Ovary (tissue), 7 donors: ENCODE measurements at regions not wholly inside any gene's neighbourhood (a gene's known extent, or its start where the extent isn't known, plus 50 kb on each side); places are given as distances from the start of the nearest gene placed in this dataset.

Source experiments
- DNase-seq, 5 donors: peaks; one replicate each; pipeline ENCODE4 v3.0.0-alpha.2; 2019 to 2020
- H3K27ac ChIP-seq, 2 donors: fragments of 200-600 bp; one replicate each; pipeline versions ENCODE4 v1.5.1 to v1.8.0; 2019 to 2022
- H3K27me3 ChIP-seq: fragments of 200-600 bp; one replicate; pipeline ENCODE4 v1.8.0; 2022
- H3K36me3 ChIP-seq: fragments of 200-600 bp; sonication (generic); one replicate; pipeline ENCODE4 v1.5.1; 2019
- H3K4me1 ChIP-seq: one replicate; pipeline ENCODE4 v1.8.1; 2013; ENCODE audit warnings: mild to moderate bottlenecking, moderate library complexity; ENCODE audit not compliant: insufficient read depth
- H3K4me3 ChIP-seq: fragments of 200-600 bp; sonication (generic); one replicate; pipeline ENCODE4 v1.5.1; 2017
- H3K9me3 ChIP-seq, 2 donors: fragments of 200-600 bp in 1 of 2; sonication (generic) in 1 of 2; one replicate each; pipeline versions ENCODE4 v1.5.1 to v1.8.1; 2013 to 2019; ENCODE audit warnings: mild to moderate bottlenecking in 1 of 2, moderate library complexity in 1 of 2
- EP300 ChIP-seq: sonication (generic); formaldehyde crosslinking; IDR thresholded peaks from one replicate; pipeline ENCODE4 v1.6.1; 2017; ENCODE audit warnings: antibody characterized with exemption
- POLR2A ChIP-seq: fragments of 450-650 bp; IDR thresholded peaks from one replicate; pipeline ENCODE4 v1.6.1; 2017; ENCODE audit warnings: antibody characterized with exemption, mild to moderate bottlenecking, moderate library complexity
- WGBS, 3 donors: extraction: QIAGEN DNeasy Blood & Tissue Kit in 1 of 3; methylation state at CpG; one replicate each; pipeline versions ENCODE4 v1.1.5 to v1.1.7; 2013 to 2017; 5-methylcytosine and 5-hydroxymethylcytosine counted together
- intact Hi-C, 4 donors: fragments of 100-400 bp; cut with DNase I; formaldehyde crosslinking; loops; one replicate each; pipeline versions ENCODE4 v1.11.0 to v1.15.1; 2022 to 2023
- TF ChIP-seq, protein P1 (sequence below), 3 donors: fragments of 450-650 bp in 2 of 3; fragments of 200-600 bp in 1 of 3; IDR thresholded peaks; one replicate each; pipeline versions ENCODE4 v1.5.1 to v1.8.0; 2016 to 2022; ENCODE audit warnings: antibody characterized with exemption in 3 of 3, mild to moderate bottlenecking in 1 of 3
- donor health status: DM: no; HTN: no; CAD: no; lungs with moderate emphysema.
- donor health status: DM: no; HTN: no; CAD: no.
- donor health status: Bipolar disorder and iron deficiency.
- donor health status: DM: no; HTN: no; CAD: no.
- donor health status: DM: yes; HTN: yes; CAD: no.

- no peaks in the 10 kb centered on the region for H3K27me3 ChIP-seq
- no peaks in the 10 kb centered on the region for H3K9me3 ChIP-seq
- H3K27ac ChIP-seq: no peak overlapping the region
- no peak for DNase-seq
- no peaks in the 10 kb centered on the region for H3K36me3 ChIP-seq
- H3K4me1 ChIP-seq: peaks cover 4% of the 10 kb centered on the region
- TF ChIP-seq, protein P1, sequence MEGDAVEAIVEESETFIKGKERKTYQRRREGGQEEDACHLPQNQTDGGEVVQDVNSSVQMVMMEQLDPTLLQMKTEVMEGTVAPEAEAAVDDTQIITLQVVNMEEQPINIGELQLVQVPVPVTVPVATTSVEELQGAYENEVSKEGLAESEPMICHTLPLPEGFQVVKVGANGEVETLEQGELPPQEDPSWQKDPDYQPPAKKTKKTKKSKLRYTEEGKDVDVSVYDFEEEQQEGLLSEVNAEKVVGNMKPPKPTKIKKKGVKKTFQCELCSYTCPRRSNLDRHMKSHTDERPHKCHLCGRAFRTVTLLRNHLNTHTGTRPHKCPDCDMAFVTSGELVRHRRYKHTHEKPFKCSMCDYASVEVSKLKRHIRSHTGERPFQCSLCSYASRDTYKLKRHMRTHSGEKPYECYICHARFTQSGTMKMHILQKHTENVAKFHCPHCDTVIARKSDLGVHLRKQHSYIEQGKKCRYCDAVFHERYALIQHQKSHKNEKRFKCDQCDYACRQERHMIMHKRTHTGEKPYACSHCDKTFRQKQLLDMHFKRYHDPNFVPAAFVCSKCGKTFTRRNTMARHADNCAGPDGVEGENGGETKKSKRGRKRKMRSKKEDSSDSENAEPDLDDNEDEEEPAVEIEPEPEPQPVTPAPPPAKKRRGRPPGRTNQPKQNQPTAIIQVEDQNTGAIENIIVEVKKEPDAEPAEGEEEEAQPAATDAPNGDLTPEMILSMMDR (IDR thresholded peaks at IDR 0.05): no peak
- TF ChIP-seq EP300: no peak
- TF ChIP-seq POLR2A: no peak
- whole genome bisulfite sequencing, 3 donors: 80 to 91% (median 82%) methylated on average over 11 of the region's 11 CpGs
- H3K4me3 ChIP-seq: no peak overlapping the region
- intact Hi-C loops: no loop called here
These were observed 79.9 kb upstream of the NAA20 start for GRCh38 chr20:19937218-19937617.

GRCh38 chr20:19937651-19938420 is 79.3 kb upstream of the NAA20 start:
- H3K27me3 ChIP-seq: no peaks in the 10 kb centered on the region
- 89 to 91% (median 90%) methylated on average over 8 of the region's 8 CpGs for WGBS, 3 donors
- H3K9me3 ChIP-seq: no peaks in the 10 kb centered on the region
- peaks cover 1% of the 10 kb centered on the region for H3K4me1 ChIP-seq
- TF ChIP-seq, protein P1 (IDR thresholded peaks at IDR 0.05): no peak
- TF ChIP-seq POLR2A: no peak
- no peak for TF ChIP-seq EP300
- H3K4me3 ChIP-seq: no peak overlapping the region
- no peaks in the 10 kb centered on the region for H3K36me3 ChIP-seq
- H3K27ac ChIP-seq: no peak overlapping the region
- intact Hi-C loops: no loop called here
- DNase-seq: no peak

DNA sequence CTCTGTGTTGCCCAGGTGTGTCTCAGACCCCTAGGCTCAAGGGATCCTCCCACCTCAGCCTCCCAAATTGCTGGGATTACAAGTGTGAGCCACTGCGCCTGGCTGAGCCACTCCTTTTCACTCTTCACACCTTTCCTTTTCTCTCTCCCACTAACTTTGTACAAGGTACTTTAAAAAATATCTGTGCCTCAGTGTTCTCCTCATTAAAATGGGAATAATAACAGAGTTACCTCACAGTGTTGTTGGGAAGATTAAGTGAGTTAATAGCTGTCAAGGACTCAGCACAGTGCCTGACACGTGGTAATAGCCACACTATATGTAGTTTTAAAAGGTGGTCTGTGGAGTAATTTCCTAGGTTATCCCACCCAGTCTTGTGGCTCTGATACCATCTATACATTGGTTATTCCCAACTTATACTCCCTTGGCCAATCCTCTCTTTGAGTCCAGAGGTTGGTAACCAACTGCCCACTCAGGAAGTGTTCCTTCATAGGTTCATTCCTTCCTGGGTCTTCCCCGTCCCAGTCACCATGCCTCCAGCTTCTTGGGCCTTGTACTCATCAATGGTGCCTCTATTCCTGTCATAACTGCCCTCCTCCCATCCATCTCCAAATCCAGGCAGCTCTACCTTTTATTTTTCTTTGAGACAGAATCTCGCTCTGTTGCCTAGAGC is 78.6 kb upstream of the NAA20 start:
- intact Hi-C loops: no loop called here

GRCh38 chr20:19940988-19941460 is 76.1 kb upstream of the NAA20 start:
- Histone ChIP-seq H3K36me3 (no peaks in the 10 kb centered on the region), H3K9me3 (no peaks in the 10 kb centered on the region), H3K4me3 (no peak overlapping the region), H3K4me1 (no peaks in the 10 kb centered on the region), H3K27me3 (no peaks in the 10 kb centered on the region), H3K27ac (no peak overlapping the region)
- no peak for DNase-seq
- intact Hi-C loops: no loop called here
- TF ChIP-seq, protein P1 (IDR thresholded peaks at IDR 0.05): no peak
- no peak for TF ChIP-seq EP300
- TF ChIP-seq POLR2A: no peak
- WGBS, 3 donors: 85 to 89% (median 88%) methylated on average over 4 of the region's 4 CpGs

More for the DNA sequence above, 78.6 kb upstream of the NAA20 start:
- no peak overlapping the region for H3K4me3 ChIP-seq
- no peaks in the 10 kb centered on the region for H3K4me1 ChIP-seq
- H3K9me3 ChIP-seq: no peaks in the 10 kb centered on the region
- TF ChIP-seq, protein P1 (IDR thresholded peaks at IDR 0.05): no peak
- TF ChIP-seq POLR2A (no peak), EP300 (no peak)
- WGBS, 3 donors: 93 to 97% (median 95%) methylated on average over 4 of the region's 4 CpGs
- no peak for DNase-seq
- H3K27ac ChIP-seq: no peak overlapping the region
- H3K36me3 ChIP-seq: no peaks in the 10 kb centered on the region
- no peaks in the 10 kb centered on the region for H3K27me3 ChIP-seq
